Heart right ventricle (tissue), 16 donors: ENCODE measurements at regions not wholly inside any gene's neighbourhood (a gene's known extent, or its start where the extent isn't known, plus 50 kb on each side); places are given as distances from the start of the nearest gene placed in this dataset.

Source experiments
- ATAC-seq, 8 donors: fragments of 200-7000 bp; cut with Tn5 transposase; one replicate each; pipeline ENCODE4 v1.9.1; 2020; ENCODE audit warnings: mild to moderate bottlenecking in 8 of 8, moderate library complexity in 8 of 8, moderate number of reproducible peaks in 1 of 8
- DNase-seq, 2 donors: peaks; one replicate each; pipeline ENCODE4 v3.0.0-alpha.2; 2020
- H3K27ac ChIP-seq, 10 donors: fragments of 200-600 bp; sonication (generic) in 2 of 10; one replicate each; pipeline versions ENCODE4 v1.5.0 to v1.8.0; 2020 to 2022; ENCODE audit warnings: mild to moderate bottlenecking in 3 of 10
- H3K27me3 ChIP-seq, 7 donors: fragments of 200-600 bp; one replicate each; pipeline ENCODE4 v1.8.0; 2021 to 2022; ENCODE audit warnings: mild to moderate bottlenecking in 2 of 7
- H3K36me3 ChIP-seq, 9 donors: fragments of 200-600 bp; sonication (generic) in 1 of 9; one replicate each; pipeline versions ENCODE4 v1.5.0 to v1.8.0; 2020 to 2022; ENCODE audit warnings: mild to moderate bottlenecking in 2 of 9
- H3K4me1 ChIP-seq, 9 donors: fragments of 200-600 bp; sonication (generic) in 1 of 9; one replicate each; pipeline versions ENCODE4 v1.5.0 to v1.8.0; 2020 to 2022; ENCODE audit warnings: mild to moderate bottlenecking in 4 of 9
- H3K4me3 ChIP-seq, 10 donors: fragments of 200-600 bp; sonication (generic) in 2 of 10; one replicate each; pipeline versions ENCODE4 v1.5.0 to v1.8.0; 2020 to 2022; ENCODE audit warnings: mild to moderate bottlenecking in 7 of 10, moderate library complexity in 2 of 10
- H3K9me3 ChIP-seq, 11 donors: fragments of 200-600 bp in 10 of 11; sonication (generic) in 2 of 11; one replicate each; pipeline versions ENCODE4 v1.5.0 to v1.8.0; 2013 to 2022; ENCODE audit warnings: mild to moderate bottlenecking in 2 of 11, control low read depth in 1 of 11, moderate library complexity in 1 of 11
- CTCF ChIP-seq, 9 donors: fragments of 200-600 bp; sonication (generic) in 2 of 9; IDR thresholded peaks; one replicate each; pipeline versions ENCODE4 v1.5.0 to v1.8.0; 2021 to 2022; ENCODE audit warnings: antibody characterized with exemption in 9 of 9, mild to moderate bottlenecking in 5 of 9, moderate library complexity in 1 of 9
- WGBS, 2 donors: extraction: QIAGEN DNeasy Blood & Tissue Kit; methylation state at CpG; one replicate each; pipeline ENCODE4 v1.1.7; 2013; ENCODE audit warnings: inconsistent platforms in 1 of 2; 5-methylcytosine and 5-hydroxymethylcytosine counted together
- intact Hi-C, 10 donors: fragments of 100-400 bp; cut with DNase I; formaldehyde crosslinking; loops; one replicate each; pipeline versions ENCODE4 v1.11.1 to v1.14.2; 2022
- donor health status: Arrhythmogenic right ventricular cardiomyopathy.
- donor health status: ischemic (EF 13 %, LVEDD 7.1; RV severe dilation, severe dysfunction).
- donor health status: healthy with polysubstance abuse.
- donor health status: DM: no; HTN: yes; CAD: no.
- donor health status: DM: no; HTN: no; CAD: no.
- donor health status: ischemic (EF 25% LVEDD 6.9; RV normal size, moderate dysfunction).
- donor health status: ischemic (EF 25% LVEDD 5.7; RV mildly dilated, moderate dysfunction).
- donor health status: healthy.
- donor health status: DM: yes; HTN: yes; CAD: no.
- donor health status: Ischemic cardiomyopathy.
- donor health status: ischemic (EF 35%, LVEDD 5.7; RV mildly dilated, moderate dysfunction).
- donor health status: nonischemic (EF 11% LVEDD 7.7; RV severe dilation, severe dysfunction).
- donor health status: DM: yes; HTN: yes; CAD: no.
- donor health status: PGD.
- donor health status: ischemic (EF 29% LVEDD 5.4; RV normal size, mild dysfunction).
- donor health status: nonischemic (EF 23%, LVEDD 6.1; RV moderate dilation, normal function).

GRCh38 chr14:57066887-57067513, 201.7 kb downstream of the EXOC5 start:
- DNase-seq (no peak), ATAC-seq (no peak)
- peak in 7 of 9 donors; percentile 37 to 55 (median 46) for TF ChIP-seq CTCF (IDR thresholded peaks at IDR 0.05)
- 8 to 10% methylated on average over 12 of the region's 12 CpGs for WGBS, 2 donors
- H3K36me3 ChIP-seq = no peaks in the 10 kb centered on the region
- H3K9me3 ChIP-seq = no peaks in the 10 kb centered on the region
- H3K4me3 ChIP-seq = no peak overlapping the region
- H3K27me3 ChIP-seq = peaks cover 0 to 59% (median 37%) of the 10 kb centered on the region in 7 donors
- no peaks in the 10 kb centered on the region for H3K4me1 ChIP-seq
- H3K27ac ChIP-seq = no peak overlapping the region
- intact Hi-C loops = no loop called here

- ATAC-seq (no peak), DNase-seq (no peak)
- no peak for TF ChIP-seq CTCF (IDR thresholded peaks at IDR 0.05)
- H3K36me3 ChIP-seq = no peaks in the 10 kb centered on the region
- H3K9me3 ChIP-seq = no peaks in the 10 kb centered on the region
- no peak overlapping the region for H3K27ac ChIP-seq
- H3K4me3 ChIP-seq = no peak overlapping the region
- peaks cover 0 to 54% (median 37%) of the 10 kb centered on the region in 7 donors for H3K27me3 ChIP-seq
- 60 to 62% methylated on average over 4 of the region's 4 CpGs for WGBS, 2 donors
- intact Hi-C loops = no loop called here
- no peaks in the 10 kb centered on the region for H3K4me1 ChIP-seq
These were observed 202.2 kb downstream of the EXOC5 start for GRCh38 chr14:57066463-57066862.

GRCh38 chr14:57061009-57061711, 207.5 kb downstream of the EXOC5 start:
- H3K9me3 ChIP-seq = no peaks in the 10 kb centered on the region
- H3K4me3 ChIP-seq = no peak overlapping the region
- no peaks in the 10 kb centered on the region for H3K4me1 ChIP-seq
- WGBS, 2 donors = 83 to 85% methylated on average over 5 of the region's 5 CpGs
- no peak for ATAC-seq
- H3K27me3 ChIP-seq = peaks cover 0 to 16% (median under 1%) of the 10 kb centered on the region in 7 donors
- no peak for TF ChIP-seq CTCF (IDR thresholded peaks at IDR 0.05)
- intact Hi-C loops = no loop called here
- no peaks in the 10 kb centered on the region for H3K36me3 ChIP-seq
- DNase-seq = no peak
- H3K27ac ChIP-seq = no peak overlapping the region

- ATAC-seq (no peak), DNase-seq (no peak)
- Histone ChIP-seq H3K9me3 (no peaks in the 10 kb centered on the region), H3K27ac (no peak overlapping the region), H3K27me3 (peaks cover 0 to 16% (median under 1%) of the 10 kb centered on the region in 7 donors), H3K4me1 (no peaks in the 10 kb centered on the region), H3K4me3 (no peak overlapping the region), H3K36me3 (no peaks in the 10 kb centered on the region)
- intact Hi-C loops = no loop called here
- 42 to 53% methylated on average over 6 of the region's 6 CpGs for WGBS, 2 donors
- TF ChIP-seq CTCF (IDR thresholded peaks at IDR 0.05) = no peak
These were observed 208.3 kb downstream of the EXOC5 start for GRCh38 chr14:57060276-57060955.
